Psoas muscle (tissue), 7 donors: ENCODE measurements at regions not wholly inside any gene's neighbourhood (a gene's known extent, or its start where the extent isn't known, plus 50 kb on each side); places are given as distances from the start of the nearest gene placed in this dataset.
A peak's percentile ranks its signal among the peaks of the same experiment; 100 is the strongest.

Experiments
- ATAC-seq, 4 donors: fragments of 200-7000 bp; cut with Tn5 transposase; one replicate each; pipeline ENCODE4 v1.9.1; 2020; ENCODE audit warnings: moderate library complexity in 3 of 4, mild to moderate bottlenecking in 2 of 4
- DNase-seq, 2 donors: peaks; one replicate each; pipeline ENCODE4 v3.0.0-alpha.2; 2020
- H3K27ac ChIP-seq: fragments of 200-600 bp; one replicate; pipeline ENCODE4 v1.8.0; 2022
- H3K27me3 ChIP-seq, 3 donors: fragments of 200-600 bp in 1 of 3; one replicate each; pipeline versions ENCODE4 v1.6.1 to v1.8.0; 2013 to 2022; ENCODE audit warnings: low read length in 2 of 3, mild to moderate bottlenecking in 2 of 3, moderate library complexity in 1 of 3; ENCODE audit not compliant: insufficient read depth in 3 of 3
- H3K36me3 ChIP-seq, 2 donors: fragments of 200-600 bp in 1 of 2; one replicate each; pipeline versions ENCODE4 v1.6.1 to v1.8.0; 2013 to 2022; ENCODE audit warnings: low read depth in 1 of 2, mild to moderate bottlenecking in 1 of 2, moderate library complexity in 1 of 2; ENCODE audit not compliant: insufficient read depth in 1 of 2
- H3K4me1 ChIP-seq: fragments of 200-600 bp; one replicate; pipeline ENCODE4 v1.8.0; 2022
- H3K4me3 ChIP-seq: fragments of 200-600 bp; one replicate; pipeline ENCODE4 v1.8.0; 2022; ENCODE audit warnings: mild to moderate bottlenecking
- H3K9me3 ChIP-seq: fragments of 200-600 bp; one replicate; pipeline ENCODE4 v1.8.0; 2022
- CTCF ChIP-seq: fragments of 200-600 bp; IDR thresholded peaks from one replicate; pipeline ENCODE4 v1.8.0; 2022; ENCODE audit warnings: antibody characterized with exemption
- WGBS, 3 donors: extraction: QIAGEN DNeasy Blood & Tissue Kit; methylation state at CpG; one replicate each; pipeline versions ENCODE4 v1.1.6 to v1.1.7; 2013; 5-methylcytosine and 5-hydroxymethylcytosine counted together
- intact Hi-C, 2 donors: fragments of 100-400 bp; cut with DNase I; formaldehyde crosslinking; loops; one replicate each; pipeline versions ENCODE4 v1.11.0 to v1.14.2; 2022
- donor health status: healthy with polysubstance abuse.
- donor health status: DM: no; HTN: no; CAD: no; lungs with moderate emphysema.
- donor health status: Bipolar disorder and iron deficiency.
- donor health status: healthy.
- donor health status: DM: yes; HTN: yes; CAD: no.
- donor health status: DM: no; HTN: no; CAD: no.
- donor health status: DM: yes; HTN: yes; CAD: no.

GRCh38 chrX:39577985-39578869, 519.5 kb downstream of the BCOR start:
- H3K4me3 ChIP-seq = no peak overlapping the region
- H3K27me3 ChIP-seq = peaks cover 0 to 26% (median 3%) of the 10 kb centered on the region in 3 donors
- H3K27ac ChIP-seq = no peak overlapping the region
- DNase-seq = peak; percentile 20 to 60
- H3K9me3 ChIP-seq = no peaks in the 10 kb centered on the region
- 36 to 50% (median 45%) methylated on average over 16 of the region's 16 CpGs for WGBS, 3 donors
- intact Hi-C loops = no loop called here
- no peaks in the 10 kb centered on the region for H3K36me3 ChIP-seq
- no peaks in the 10 kb centered on the region for H3K4me1 ChIP-seq
- TF ChIP-seq CTCF = no peak
- ATAC-seq = peak in 3 of 4 donors; percentile 42 to 77 (median 74)

- no peak for DNase-seq
- Histone ChIP-seq H3K4me1 (no peaks in the 10 kb centered on the region), H3K36me3 (no peaks in the 10 kb centered on the region), H3K4me3 (no peak overlapping the region), H3K9me3 (no peaks in the 10 kb centered on the region), H3K27me3 (peaks cover 0 to 26% (median 3%) of the 10 kb centered on the region in 3 donors), H3K27ac (no peak overlapping the region)
- no peak for ATAC-seq
- no peak for TF ChIP-seq CTCF
- intact Hi-C loops = no loop called here
- WGBS, 3 donors = 82 to 88% (median 83%) methylated on average over 4 to 8 of the region's 8 CpGs
These were observed 517.7 kb downstream of the BCOR start for GRCh38 chrX:39580043-39580442.

GRCh38 chrX:39581411-39581810, 516.3 kb downstream of the BCOR start:
- Histone ChIP-seq H3K9me3 (no peaks in the 10 kb centered on the region), H3K27ac (no peak overlapping the region), H3K4me3 (no peak overlapping the region), H3K27me3 (peaks cover 0 to 22% (median 0%) of the 10 kb centered on the region in 3 donors), H3K36me3 (no peaks in the 10 kb centered on the region), H3K4me1 (no peaks in the 10 kb centered on the region)
- no peak for ATAC-seq
- intact Hi-C loops = no loop called here
- DNase-seq = no peak
- TF ChIP-seq CTCF = no peak
- 72 to 78% (median 77%) methylated on average over 2 to 3 of the region's 3 CpGs for WGBS, 3 donors

- ATAC-seq (no peak), DNase-seq (no peak)
- Histone ChIP-seq H3K36me3 (no peaks in the 10 kb centered on the region), H3K9me3 (no peaks in the 10 kb centered on the region), H3K4me3 (no peak overlapping the region), H3K27ac (no peak overlapping the region), H3K4me1 (no peaks in the 10 kb centered on the region), H3K27me3 (peaks cover 0 to 22% (median 0%) of the 10 kb centered on the region in 3 donors)
- 35 to 40% (median 39%) methylated on average over 3 of the region's 3 CpGs for WGBS, 3 donors
- intact Hi-C loops = no loop called here
- no peak for TF ChIP-seq CTCF
These were observed 515.7 kb downstream of the BCOR start for GRCh38 chrX:39582091-39582490.
